B cell (primary cell): ENCODE measurements at regions not wholly inside any gene's neighbourhood (a gene's known extent, or its start where the extent isn't known, plus 50 kb on each side); places are given as distances from the start of the nearest gene placed in this dataset.

Experiments
- ATAC-seq: fragments of 200-7000 bp; cut with Tn5 transposase; one replicate; pipeline ENCODE4 v1.10.0; 2021; ENCODE audit warnings: low read depth, mild to moderate bottlenecking, moderate number of reproducible peaks, moderate library complexity
- CTCF ChIA-PET: fragments of 350-600 bp; sonication (Branson Sonifier 250); formaldehyde crosslinking; loops from one replicate; lab custom pipeline; 2021; ENCODE audit warnings: antibody characterized with exemption, inconsistent platforms; lab: Charles Lee
- POLR2A ChIA-PET: fragments of 350-600 bp; sonication (Branson Sonifier 250); formaldehyde crosslinking; loops from one replicate; lab custom pipeline; 2021; ENCODE audit warnings: antibody characterized with exemption; lab: Charles Lee
- DNase-seq: peaks from one replicate; pipeline ENCODE4 v3.0.0; 2013
- H2AFZ ChIP-seq: 2 replicates; pipeline ENCODE4 v1.6.1; 2012; ENCODE audit warnings: mild to moderate bottlenecking, low read depth, low read length; ENCODE audit not compliant: insufficient read depth, poor library complexity, severe bottlenecking
- H3K27ac ChIP-seq, 2 donors: 1 replicate in 1 of 2; 2 replicates in 1 of 2; pipeline ENCODE4 v1.5.1; 2012 to 2013; ENCODE audit warnings: low read length in 2 of 2, mild to moderate bottlenecking in 2 of 2, moderate library complexity in 1 of 2
- H3K27me3 ChIP-seq, 4 experiments: fragments of 200-600 bp in 1 of 4; sonication (generic) in 1 of 4; replicated peaks in 1 of 4; 1 replicate in 2 of 4; 2 replicates in 2 of 4; pipeline versions ENCODE4 v1.6.1 to v1.7.0; 2013 to 2016; ENCODE audit warnings: low read length in 3 of 4, mild to moderate bottlenecking in 2 of 4, mixed read lengths in 1 of 4, moderate library complexity in 1 of 4; ENCODE audit not compliant: insufficient read depth in 4 of 4, control insufficient read depth in 3 of 4; ENCODE audit errors: control extremely low read depth in 1 of 4
- H3K36me3 ChIP-seq, 2 experiments: replicated peaks in 1 of 2; 1 replicate in 1 of 2; 2 replicates in 1 of 2; pipeline versions ENCODE4 v1.6.1 to v1.7.1; 2013; ENCODE audit warnings: low read length in 1 of 2; ENCODE audit not compliant: insufficient read depth in 2 of 2, control insufficient read depth in 1 of 2; ENCODE audit errors: control extremely low read depth in 1 of 2, extremely low read depth in 1 of 2
- H3K4me1 ChIP-seq, 2 donors: fragments of 200-600 bp in 1 of 2; sonication (generic) in 1 of 2; 1 replicate in 1 of 2; 2 replicates in 1 of 2; pipeline versions ENCODE4 v1.5.1 to v1.6.1; 2013 to 2017; ENCODE audit warnings: low read length in 2 of 2; ENCODE audit not compliant: control insufficient read depth in 2 of 2, insufficient read depth in 2 of 2
- H3K4me2 ChIP-seq: replicated peaks from 2 replicates; pipeline ENCODE3; 2012; ENCODE audit warnings: mild to moderate bottlenecking, low read depth, low read length; ENCODE audit not compliant: poor library complexity, severe bottlenecking
- H3K4me3 ChIP-seq, 5 experiments: fragments of 200-600 bp in 1 of 5; sonication (generic) in 1 of 5; 1 replicate in 3 of 5; 2 replicates in 2 of 5; pipeline versions ENCODE4 v1.5.1 to v1.7.0; 2011 to 2016; ENCODE audit warnings: low read length in 4 of 5, mild to moderate bottlenecking in 4 of 5, low read depth in 2 of 5, control low read depth in 1 of 5, moderate library complexity in 1 of 5; ENCODE audit not compliant: insufficient read depth in 1 of 5; ENCODE audit errors: control extremely low read depth in 1 of 5, extremely low read depth in 1 of 5
- H3K79me2 ChIP-seq: fragments of 200-600 bp; sonication (generic); one replicate; pipeline ENCODE4 v1.6.0; 2016; ENCODE audit warnings: low read length; ENCODE audit not compliant: control insufficient read depth, insufficient read depth
- H3K9ac ChIP-seq: fragments of 200-600 bp; sonication (generic); 2 replicates; pipeline ENCODE4 v1.6.1; 2017; ENCODE audit warnings: mild to moderate bottlenecking, low read length, moderate library complexity
- H3K9me3 ChIP-seq, 3 donors: one replicate each; pipeline versions ENCODE4 v1.6.1 to v1.7.1; 2013; ENCODE audit warnings: low read length in 2 of 3; ENCODE audit not compliant: control insufficient read depth in 2 of 3, insufficient read depth in 1 of 3; ENCODE audit errors: control extremely low read depth in 1 of 3
- H4K20me1 ChIP-seq: 2 replicates; pipeline ENCODE4 v1.6.0; 2012; ENCODE audit warnings: mild to moderate bottlenecking, low read length; ENCODE audit not compliant: insufficient read depth, control insufficient read depth, poor library complexity, severe bottlenecking
- H3K27ac Mint-ChIP-seq: one replicate; pipeline ENCODE4 v1.8.0; 2021; ENCODE audit warnings: mixed read lengths
- H3K27me3 Mint-ChIP-seq: one replicate; pipeline ENCODE4 v1.8.0; 2021; ENCODE audit warnings: mixed read lengths
- H3K4me1 Mint-ChIP-seq: one replicate; pipeline ENCODE4 v1.8.0; 2021; ENCODE audit warnings: mixed read lengths
- H3K4me3 Mint-ChIP-seq: one replicate; pipeline ENCODE4 v1.8.0; 2021; ENCODE audit warnings: mixed read lengths
- H3K9me3 Mint-ChIP-seq: one replicate; pipeline ENCODE4 v1.8.0; 2022; ENCODE audit warnings: mixed read lengths; ENCODE audit not compliant: insufficient read depth
- CTCF ChIP-seq: fragments of 200-600 bp; IDR thresholded peaks from one replicate; pipeline ENCODE4 v1.8.0; 2022; ENCODE audit warnings: antibody characterized with exemption, mild to moderate bottlenecking
- EZH2 ChIP-seq: IDR thresholded peaks from 2 replicates; pipeline ENCODE4 v1.6.1; 2012; ENCODE audit warnings: borderline replicate concordance, low read depth, mild to moderate bottlenecking, moderate library complexity, low read length; ENCODE audit not compliant: insufficient read depth, poor library complexity, severe bottlenecking
- WGBS: methylation state at CpG from one replicate; pipeline ENCODE4 v1.1.5; 2013; ENCODE audit warnings: missing lambda C conversion rate; ENCODE audit not compliant: insufficient coverage; 5-methylcytosine and 5-hydroxymethylcytosine counted together
- intact Hi-C: fragments of 100-400 bp; cut with micrococcal nuclease; formaldehyde crosslinking; loops from one replicate; pipeline ENCODE4 v1.10.0; 2022

- Mint-ChIP-seq H3K4me1 (peaks cover 37% of the 10 kb centered on the region), H3K9me3 (no peaks in the 10 kb centered on the region), H3K27me3 (no peaks in the 10 kb centered on the region), H3K4me3 (no peak overlapping the region), H3K27ac (peak overlapping the region; percentile 84)
- Histone ChIP-seq H4K20me1 (no peaks in the 10 kb centered on the region), H3K4me2 (peak overlapping the region; percentile 34), H3K4me3 (no peak overlapping the region), H2AFZ (peak overlapping the region; percentile 59), H3K27me3 (no peaks in the 10 kb centered on the region), H3K9me3 (no peaks in the 10 kb centered on the region), H3K79me2 (no peaks in the 10 kb centered on the region), H3K36me3 (no peaks in the 10 kb centered on the region), H3K9ac (peak overlapping the region; percentile 13), H3K4me1 (peaks cover 38 to 53% of the 10 kb centered on the region in 2 donors), H3K27ac (peak overlapping the region; percentile 93 to 96)
- no peak for DNase-seq
- ChIA-PET POLR2A (no interaction called here), CTCF (interaction anchor here (3.4 to 15.2 kb wide), 2 partner anchors 10 to 143 kb away, joined by 28 to 252 read pairs; partner anchors contain the start of gene ITGA4)
- TF ChIP-seq CTCF (no peak), EZH2 (no peak)
- intact Hi-C loops = loop anchor here (5.0 kb wide), 1 partner anchor 38 kb away; no protein-coding TSS in a partner anchor
- no peak for ATAC-seq
Observed at GRCh38 chr2:181314551-181314950, 142.6 kb upstream of the ITGA4 start.

GRCh38 chr2:181317511-181317910 is 139.7 kb upstream of the ITGA4 start:
- CTCF ChIA-PET = interaction anchor here (0.9 to 3.3 kb wide), 7 partner anchors 8 to 149 kb away, joined by 3 to 18 read pairs (median 4); partner anchors contain the start of gene ITGA4
- Histone ChIP-seq H3K27me3 (no peaks in the 10 kb centered on the region), H3K79me2 (no peaks in the 10 kb centered on the region), H3K36me3 (no peaks in the 10 kb centered on the region), H3K4me3 (no peak overlapping the region), H3K9me3 (peaks cover 0 to 1% (median 0%) of the 10 kb centered on the region in 3 donors), H2AFZ (no peak overlapping the region), H3K4me2 (no peak overlapping the region), H3K27ac (no peak overlapping the region), H4K20me1 (no peaks in the 10 kb centered on the region), H3K9ac (no peak overlapping the region), H3K4me1 (peaks cover 15 to 37% of the 10 kb centered on the region in 2 donors)
- ATAC-seq (no peak), DNase-seq (no peak)
- TF ChIP-seq CTCF (no peak), EZH2 (no peak)
- Mint-ChIP-seq H3K27ac (no peak overlapping the region), H3K9me3 (no peaks in the 10 kb centered on the region), H3K4me3 (no peak overlapping the region), H3K4me1 (peaks cover 29% of the 10 kb centered on the region), H3K27me3 (no peaks in the 10 kb centered on the region)
- WGBS = no CpG with 5 or more reads among the region's 3 CpGs
- POLR2A ChIA-PET = no interaction called here
- intact Hi-C loops = no loop called here
